MM.1S (cell line): ENCODE measurements at regions not wholly inside any gene's neighbourhood (a gene's known extent, or its start where the extent isn't known, plus 50 kb on each side); places are given as distances from the start of the nearest gene placed in this dataset.

Source experiments
- DNase-seq: peaks from one replicate; pipeline ENCODE4 v3.0.0-alpha.2; 2015
- H2AFZ ChIP-seq: fragments of 300-600 bp; sonication (generic); 2 replicates; pipeline ENCODE4 v1.6.0; 2016; ENCODE audit warnings: antibody characterized with exemption, low read length
- H3F3A ChIP-seq: fragments of 300-600 bp; sonication (generic); 2 replicates; pipeline ENCODE4 v1.6.1; 2016; ENCODE audit warnings: mild to moderate bottlenecking, antibody characterized with exemption, low read length, moderate library complexity, mixed read lengths; ENCODE audit not compliant: insufficient read depth
- H3K27ac ChIP-seq: fragments of 300-600 bp; sonication (generic); 2 replicates; pipeline ENCODE4 v1.5.1; 2016; ENCODE audit warnings: mild to moderate bottlenecking, low read length
- H3K27me3 ChIP-seq: fragments of 300-600 bp; sonication (generic); replicated peaks from 2 replicates; pipeline ENCODE4 v1.6.0; 2016; ENCODE audit warnings: low read length; ENCODE audit not compliant: insufficient read depth
- H3K36me3 ChIP-seq: fragments of 300-600 bp; sonication (generic); replicated peaks from 2 replicates; pipeline ENCODE4 v1.6.1; 2016; ENCODE audit warnings: mild to moderate bottlenecking, low read length, mixed read lengths; ENCODE audit not compliant: insufficient read depth
- H3K4me1 ChIP-seq: fragments of 300-600 bp; sonication (generic); 2 replicates; pipeline ENCODE4 v1.6.1; 2016; ENCODE audit warnings: low read length, mixed read lengths
- H3K4me2 ChIP-seq: fragments of 300-600 bp; sonication (generic); 2 replicates; pipeline ENCODE4 v1.6.0; 2016; ENCODE audit warnings: low read depth, low read length
- H3K4me3 ChIP-seq: fragments of 300-600 bp; sonication (generic); 2 replicates; pipeline ENCODE4 v1.5.1; 2016; ENCODE audit warnings: low read length, mixed read lengths
- H3K79me2 ChIP-seq: fragments of 300-600 bp; sonication (generic); 2 replicates; pipeline ENCODE4 v1.6.1; 2016; ENCODE audit warnings: mixed run types, low read length, mixed read lengths
- H3K9ac ChIP-seq: fragments of 300-600 bp; sonication (generic); 2 replicates; pipeline ENCODE4 v1.6.1; 2016; ENCODE audit warnings: low read length, mixed read lengths
- H3K9me2 ChIP-seq: fragments of 300-600 bp; sonication (generic); replicated peaks from 2 replicates; pipeline ENCODE4 v1.6.1; 2016; ENCODE audit warnings: mild to moderate bottlenecking, low read length, mixed read lengths; ENCODE audit not compliant: insufficient read depth
- H3K9me3 ChIP-seq: fragments of 300-600 bp; sonication (generic); replicated peaks from 2 replicates; pipeline ENCODE4 v1.6.1; 2016; ENCODE audit warnings: mild to moderate bottlenecking, low read length, mixed read lengths; ENCODE audit not compliant: insufficient read depth
- H4K20me1 ChIP-seq: fragments of 300-600 bp; sonication (generic); 2 replicates; pipeline ENCODE4 v1.6.1; 2016; ENCODE audit warnings: mild to moderate bottlenecking, low read length, moderate library complexity, mixed read lengths; ENCODE audit not compliant: insufficient read depth
- CTCF ChIP-seq: fragments of 300-600 bp; sonication (generic); IDR thresholded peaks from 2 replicates; pipeline ENCODE4 v1.5.1; 2016; ENCODE audit warnings: antibody characterized with exemption, low read length, mixed read lengths
- EZH2 ChIP-seq: fragments of 300-600 bp; sonication (generic); optimal IDR thresholded peaks from 2 replicates; pipeline ENCODE3; 2017; ENCODE audit warnings: low read depth, mild to moderate bottlenecking, antibody characterized with exemption, low read length, mixed read lengths
- EZH2phosphoT487 ChIP-seq: fragments of 300-600 bp; sonication (generic); IDR thresholded peaks from 2 replicates; pipeline ENCODE4 v1.6.1; 2018; ENCODE audit warnings: antibody characterized with exemption, low read length

GRCh38 chr6:6525933-6526332 is 62.6 kb upstream of the LY86 start:
- H2AFZ ChIP-seq: no peak overlapping the region
- no peak overlapping the region for H3K4me2 ChIP-seq
- no peaks in the 10 kb centered on the region for H4K20me1 ChIP-seq
- no peaks in the 10 kb centered on the region for H3K4me1 ChIP-seq
- no peak for DNase-seq
- H3K9me2 ChIP-seq: no peaks in the 10 kb centered on the region
- H3F3A ChIP-seq: no peaks in the 10 kb centered on the region
- no peaks in the 10 kb centered on the region for H3K27me3 ChIP-seq
- H3K9me3 ChIP-seq: no peaks in the 10 kb centered on the region
- H3K79me2 ChIP-seq: no peaks in the 10 kb centered on the region
- no peak overlapping the region for H3K27ac ChIP-seq
- no peak overlapping the region for H3K4me3 ChIP-seq
- H3K36me3 ChIP-seq: no peaks in the 10 kb centered on the region
- TF ChIP-seq EZH2 (no peak), EZH2phosphoT487 (no peak), CTCF (no peak)
- H3K9ac ChIP-seq: no peak overlapping the region

GRCh38 chr6:6529275-6529674 is 59.2 kb upstream of the LY86 start:
- no peaks in the 10 kb centered on the region for H4K20me1 ChIP-seq
- no peak overlapping the region for H3K9ac ChIP-seq
- H3K9me2 ChIP-seq: no peaks in the 10 kb centered on the region
- no peak overlapping the region for H3K27ac ChIP-seq
- no peak overlapping the region for H3K4me2 ChIP-seq
- H3K4me3 ChIP-seq: no peak overlapping the region
- H3K36me3 ChIP-seq: no peaks in the 10 kb centered on the region
- no peak overlapping the region for H2AFZ ChIP-seq
- H3K27me3 ChIP-seq: no peaks in the 10 kb centered on the region
- no peaks in the 10 kb centered on the region for H3K4me1 ChIP-seq
- DNase-seq: no peak
- H3K79me2 ChIP-seq: no peaks in the 10 kb centered on the region
- TF ChIP-seq CTCF: no peak
- H3F3A ChIP-seq: no peaks in the 10 kb centered on the region
- no peaks in the 10 kb centered on the region for H3K9me3 ChIP-seq

GRCh38 chr6:6533176-6533575 is 55.3 kb upstream of the LY86 start:
- H4K20me1 ChIP-seq: no peaks in the 10 kb centered on the region
- no peak overlapping the region for H3K27ac ChIP-seq
- no peak overlapping the region for H3K9ac ChIP-seq
- no peaks in the 10 kb centered on the region for H3K4me1 ChIP-seq
- H3K9me3 ChIP-seq: no peaks in the 10 kb centered on the region
- TF ChIP-seq CTCF: no peak
- no peak for TF ChIP-seq EZH2phosphoT487
- TF ChIP-seq EZH2: no peak
- no peak overlapping the region for H3K4me3 ChIP-seq
- H3K27me3 ChIP-seq: no peaks in the 10 kb centered on the region
- no peak overlapping the region for H3K4me2 ChIP-seq
- DNase-seq: no peak
- H3K79me2 ChIP-seq: no peaks in the 10 kb centered on the region
- H2AFZ ChIP-seq: no peak overlapping the region
- no peaks in the 10 kb centered on the region for H3K9me2 ChIP-seq
- H3F3A ChIP-seq: no peaks in the 10 kb centered on the region
- H3K36me3 ChIP-seq: no peaks in the 10 kb centered on the region

DNA sequence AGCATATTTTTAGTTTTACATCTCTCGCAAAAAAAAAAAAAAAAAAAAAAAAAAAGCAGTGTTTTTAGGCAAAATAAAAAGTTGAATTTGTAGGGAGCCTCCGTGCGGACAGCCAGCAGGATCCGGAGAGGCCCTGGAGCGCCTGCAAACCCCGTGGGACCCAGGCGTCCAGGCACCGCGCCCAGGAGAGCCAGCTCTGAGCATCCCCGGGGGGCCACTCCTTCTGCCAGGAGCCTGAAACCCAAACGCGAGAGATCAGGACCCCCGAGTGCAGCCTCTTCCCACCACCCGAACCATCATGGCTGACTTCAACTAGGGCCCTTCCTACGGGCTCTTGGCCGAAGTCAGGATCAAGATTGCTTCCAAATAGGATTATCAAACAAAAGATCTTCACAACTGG is 54.1 kb upstream of the LY86 start:
- Histone ChIP-seq H3K27ac (no peak overlapping the region), H3K36me3 (no peaks in the 10 kb centered on the region), H3K9me3 (no peaks in the 10 kb centered on the region), H3K4me1 (no peaks in the 10 kb centered on the region), H2AFZ (no peak overlapping the region), H4K20me1 (no peaks in the 10 kb centered on the region), H3K9ac (no peak overlapping the region), H3F3A (no peaks in the 10 kb centered on the region), H3K9me2 (no peaks in the 10 kb centered on the region), H3K27me3 (no peaks in the 10 kb centered on the region), H3K4me3 (no peak overlapping the region), H3K4me2 (no peak overlapping the region), H3K79me2 (no peaks in the 10 kb centered on the region)
- TF ChIP-seq EZH2 (no peak), CTCF (no peak), EZH2phosphoT487 (no peak)
- no peak for DNase-seq
